ENCODE measurements at regions not wholly inside any gene's neighbourhood (a gene's known extent, or its start where the extent isn't known, plus 50 kb on each side); places are given as distances from the start of the nearest gene placed in this dataset.

- no peak for TF ChIP-seq POLR2A (IDR thresholded peaks at IDR 0.05)
- TF ChIP-seq CTCF (IDR thresholded peaks at IDR 0.05) = no peak
These were observed 131.5 kb downstream of the SOCS6 start for GRCh38 chr18:70420146-70420898.
